WTC11 (cell line): ENCODE measurements at regions not wholly inside any gene's neighbourhood (a gene's known extent, or its start where the extent isn't known, plus 50 kb on each side); places are given as distances from the start of the nearest gene placed in this dataset.

Experiments
- ATAC-seq: fragments of 200-7000 bp; cut with Tn5 transposase; 2 replicates; pipeline ENCODE4 v1.10.0; 2021; ENCODE audit warnings: mild to moderate bottlenecking, moderate library complexity
- CTCF ChIA-PET: fragments of 300-600 bp; sonication (Branson Sonifier 250); formaldehyde crosslinking; loops from one replicate; lab custom pipeline; 2021; ENCODE audit warnings: antibody characterized with exemption; lab: Charles Lee
- POLR2A ChIA-PET: fragments of 350-600 bp; sonication (Branson Sonifier 250); formaldehyde crosslinking; loops from one replicate; lab custom pipeline; 2021; ENCODE audit warnings: antibody characterized with exemption; lab: Charles Lee
- DNase-seq: peaks from one replicate; pipeline ENCODE4 v3.0.0; 2021; ENCODE audit warnings: low spot score
- H3K27ac Mint-ChIP-seq: 2 replicates; pipeline ENCODE4 v1.8.0; 2021; ENCODE audit warnings: mixed read lengths
- H3K27me3 Mint-ChIP-seq: 2 replicates; pipeline ENCODE4 v1.8.0; 2021; ENCODE audit warnings: low read depth, mild to moderate bottlenecking, moderate library complexity, mixed read lengths
- H3K36me3 Mint-ChIP-seq: 2 replicates; pipeline ENCODE4 v1.8.0; 2021; ENCODE audit warnings: mixed read lengths
- H3K4me1 Mint-ChIP-seq: 2 replicates; pipeline ENCODE4 v1.8.0; 2022; ENCODE audit warnings: mixed read lengths
- H3K4me3 Mint-ChIP-seq: 2 replicates; pipeline ENCODE4 v1.8.0; 2021; ENCODE audit warnings: mild to moderate bottlenecking, moderate library complexity, mixed read lengths
- H3K9me3 Mint-ChIP-seq: 2 replicates; pipeline ENCODE4 v1.8.0; 2021; ENCODE audit warnings: mixed read lengths
- CBFB ChIP-seq: sonication (generic); formaldehyde crosslinking; IDR thresholded peaks from 2 replicates; pipeline ENCODE4 v1.8.1; 2022; ENCODE audit warnings: mild to moderate bottlenecking, low read depth, missing genetic modification reagents
- GABPB1 ChIP-seq: sonication (generic); formaldehyde crosslinking; IDR thresholded peaks from 2 replicates; pipeline ENCODE4 v1.8.1; 2023; ENCODE audit warnings: mild to moderate bottlenecking, missing genetic modification reagents
- HMGXB4 ChIP-seq: sonication (generic); formaldehyde crosslinking; IDR thresholded peaks from 2 replicates; pipeline ENCODE4 v1.8.1; 2023; ENCODE audit warnings: mild to moderate bottlenecking, moderate library complexity, missing genetic modification reagents
- IRF2 ChIP-seq: sonication (generic); formaldehyde crosslinking; IDR thresholded peaks from 2 replicates; pipeline ENCODE4 v1.8.0; 2022; ENCODE audit warnings: low read depth, missing genetic modification reagents, borderline replicate concordance
- NFYB ChIP-seq: sonication (generic); formaldehyde crosslinking; conservative IDR thresholded peaks from 2 replicates; pipeline ENCODE4 v1.8.0; 2022; ENCODE audit warnings: low read depth, missing genetic modification reagents
- NR2C2 ChIP-seq: sonication (generic); formaldehyde crosslinking; IDR thresholded peaks from 2 replicates; pipeline ENCODE4 v1.8.0; 2022; ENCODE audit warnings: mild to moderate bottlenecking, missing genetic modification reagents
- ZNF263 ChIP-seq: sonication (generic); formaldehyde crosslinking; IDR thresholded peaks from 2 replicates; pipeline ENCODE4 v1.8.1; 2022; ENCODE audit warnings: low read depth, mild to moderate bottlenecking, moderate library complexity, missing genetic modification reagents
- TF ChIP-seq, protein P1 (sequence below): fragments of 200-600 bp; IDR thresholded peaks from 2 replicates; pipeline ENCODE4 v1.8.0; 2022; ENCODE audit warnings: antibody characterized with exemption
- TF ChIP-seq, protein P2 (sequence below): sonication (generic); formaldehyde crosslinking; IDR thresholded peaks from 2 replicates; pipeline ENCODE4 v1.8.0; 2023; ENCODE audit warnings: missing genetic modification reagents

DNA sequence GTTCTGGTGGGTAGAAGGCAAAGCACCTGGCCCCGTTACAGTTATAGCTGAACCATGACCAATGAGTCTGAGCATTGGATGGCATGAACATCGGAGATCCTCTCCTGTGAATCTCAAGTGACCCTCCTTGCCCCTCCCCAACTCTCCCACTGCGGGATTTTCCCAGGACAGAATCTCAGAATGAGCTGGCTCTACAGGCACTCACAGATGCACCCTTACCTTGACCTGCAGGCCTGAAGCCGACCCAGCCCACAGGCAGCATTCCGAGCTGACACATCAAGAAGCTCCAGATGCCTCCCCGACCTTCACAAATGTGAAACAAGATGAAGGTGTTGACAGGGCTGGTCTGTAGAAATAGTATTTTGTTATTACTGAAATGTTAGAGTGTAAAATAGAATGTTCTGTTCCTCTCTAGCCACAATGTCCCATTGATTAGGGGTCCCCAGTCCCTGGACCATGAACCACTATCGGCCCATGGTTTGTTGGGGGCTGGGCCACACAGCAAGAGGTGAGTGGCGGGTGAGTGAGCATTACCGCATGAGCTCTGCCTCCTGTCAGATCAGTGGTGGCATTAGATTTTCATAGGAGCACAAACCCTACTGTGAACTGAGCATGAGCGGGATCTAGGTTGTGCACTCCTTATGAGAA, 263.4 kb downstream of the AUH start (continued):
- TF ChIP-seq, protein P1, sequence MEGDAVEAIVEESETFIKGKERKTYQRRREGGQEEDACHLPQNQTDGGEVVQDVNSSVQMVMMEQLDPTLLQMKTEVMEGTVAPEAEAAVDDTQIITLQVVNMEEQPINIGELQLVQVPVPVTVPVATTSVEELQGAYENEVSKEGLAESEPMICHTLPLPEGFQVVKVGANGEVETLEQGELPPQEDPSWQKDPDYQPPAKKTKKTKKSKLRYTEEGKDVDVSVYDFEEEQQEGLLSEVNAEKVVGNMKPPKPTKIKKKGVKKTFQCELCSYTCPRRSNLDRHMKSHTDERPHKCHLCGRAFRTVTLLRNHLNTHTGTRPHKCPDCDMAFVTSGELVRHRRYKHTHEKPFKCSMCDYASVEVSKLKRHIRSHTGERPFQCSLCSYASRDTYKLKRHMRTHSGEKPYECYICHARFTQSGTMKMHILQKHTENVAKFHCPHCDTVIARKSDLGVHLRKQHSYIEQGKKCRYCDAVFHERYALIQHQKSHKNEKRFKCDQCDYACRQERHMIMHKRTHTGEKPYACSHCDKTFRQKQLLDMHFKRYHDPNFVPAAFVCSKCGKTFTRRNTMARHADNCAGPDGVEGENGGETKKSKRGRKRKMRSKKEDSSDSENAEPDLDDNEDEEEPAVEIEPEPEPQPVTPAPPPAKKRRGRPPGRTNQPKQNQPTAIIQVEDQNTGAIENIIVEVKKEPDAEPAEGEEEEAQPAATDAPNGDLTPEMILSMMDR: no peak
- TF ChIP-seq, protein P2, sequence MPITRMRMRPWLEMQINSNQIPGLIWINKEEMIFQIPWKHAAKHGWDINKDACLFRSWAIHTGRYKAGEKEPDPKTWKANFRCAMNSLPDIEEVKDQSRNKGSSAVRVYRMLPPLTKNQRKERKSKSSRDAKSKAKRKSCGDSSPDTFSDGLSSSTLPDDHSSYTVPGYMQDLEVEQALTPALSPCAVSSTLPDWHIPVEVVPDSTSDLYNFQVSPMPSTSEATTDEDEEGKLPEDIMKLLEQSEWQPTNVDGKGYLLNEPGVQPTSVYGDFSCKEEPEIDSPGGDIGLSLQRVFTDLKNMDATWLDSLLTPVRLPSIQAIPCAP: no peak

- CTCF ChIA-PET: interaction anchor here (1.2 to 1.4 kb wide), 3 partner anchors 65 to 184 kb away, joined by 3 to 7 read pairs (median 4); no protein-coding TSS in a partner anchor
- POLR2A ChIA-PET: no interaction called here
- Mint-ChIP-seq H3K27me3 (no peaks in the 10 kb centered on the region), H3K4me1 (peaks cover 15% of the 10 kb centered on the region), H3K27ac (no peak overlapping the region), H3K4me3 (no peak overlapping the region), H3K36me3 (peaks cover 3% of the 10 kb centered on the region; the same call in 1 of the 2 replicates), H3K9me3 (peaks cover 12% of the 10 kb centered on the region)
- TF ChIP-seq NFYB: no peak
- no peak for DNase-seq
- ATAC-seq: no peak
Observed at GRCh38 chr9:91099436-91099835, 262.3 kb downstream of the AUH start.

- H3K4me1 Mint-ChIP-seq: peaks cover 15% of the 10 kb centered on the region
- POLR2A ChIA-PET: no interaction called here
- no peak overlapping the region for H3K4me3 Mint-ChIP-seq
- DNase-seq (no peak), ATAC-seq (no peak)
- 0 out of 2 replicates have a peak, but pooled peaks cover 5% of the 10 kb centered on the region for H3K9me3 Mint-ChIP-seq
- no peak overlapping the region for H3K27ac Mint-ChIP-seq
- CTCF ChIA-PET: no interaction called here
- H3K27me3 Mint-ChIP-seq: no peaks in the 10 kb centered on the region
- TF ChIP-seq IRF2 (CRISPR knock-in tag) (no peak), GABPB1 (peak; percentile 65)
- no peaks in the 10 kb centered on the region for H3K36me3 Mint-ChIP-seq
Observed at GRCh38 chr9:91100878-91101450, 260.8 kb downstream of the AUH start.

- CTCF ChIA-PET: interaction anchor here (1.3 kb wide), 1 partner anchor 65 kb away, joined by 3 read pairs; no protein-coding TSS in a partner anchor
Observed at GRCh38 chr9:91101611-91102168, 260.0 kb downstream of the AUH start.

More at GRCh38 chr9:91101611-91102168, 260.0 kb downstream of the AUH start:
- H3K36me3 Mint-ChIP-seq: no peaks in the 10 kb centered on the region
- H3K4me3 Mint-ChIP-seq: no peak overlapping the region
- H3K27ac Mint-ChIP-seq: no peak overlapping the region
- no peaks in the 10 kb centered on the region for H3K27me3 Mint-ChIP-seq
- DNase-seq (no peak), ATAC-seq (peak; percentile 79)
- peaks cover 15% of the 10 kb centered on the region for H3K4me1 Mint-ChIP-seq
- POLR2A ChIA-PET: interaction anchor here (1.2 kb wide), 1 partner anchor 12 kb away, joined by 3 read pairs; no protein-coding TSS in a partner anchor
- 0 out of 2 replicates have a peak, but pooled peaks cover 3% of the 10 kb centered on the region for H3K9me3 Mint-ChIP-seq
- TF ChIP-seq, protein P2: no peak
- TF ChIP-seq HMGXB4 (CRISPR knock-in tag): no peak
- TF ChIP-seq ZNF263 (CRISPR knock-in tag): peak; percentile 83
- no peak for TF ChIP-seq NR2C2 (CRISPR knock-in tag)
- TF ChIP-seq CBFB (CRISPR knock-in tag): 0 out of 2 replicates have a peak, but pooled peaks have one; percentile 41
